ENCODE measurements at regions not wholly inside any gene's neighbourhood (a gene's known extent, or its start where the extent isn't known, plus 50 kb on each side); places are given as distances from the start of the nearest gene placed in this dataset.

- TF ChIP-seq CTCF (IDR thresholded peaks at IDR 0.05) (no peak), POLR2A (IDR thresholded peaks at IDR 0.05) (no peak)
Observed at GRCh38 chr1:36729289-36729688, 246.6 kb upstream of the CSF3R start.

Data from transverse colon (tissue), 3 donors.